Loucy (cell line): ENCODE measurements at regions not wholly inside any gene's neighbourhood (a gene's known extent, or its start where the extent isn't known, plus 50 kb on each side); places are given as distances from the start of the nearest gene placed in this dataset.

Experiments used
- H2AFZ ChIP-seq: fragments of 200-600 bp; sonication (generic); 2 replicates; pipeline ENCODE4 v1.6.0; 2016; ENCODE audit warnings: antibody characterized with exemption, mild to moderate bottlenecking, low read length, moderate library complexity
- H3F3A ChIP-seq: fragments of 200-600 bp; 2 replicates; pipeline ENCODE4 v1.6.0; 2016; ENCODE audit warnings: antibody characterized with exemption, low read depth, mild to moderate bottlenecking
- H3K27me3 ChIP-seq: fragments of 200-600 bp; sonication (generic); 2 replicates; pipeline ENCODE4 v1.6.1; 2014; ENCODE audit warnings: low read length, mild to moderate bottlenecking; ENCODE audit not compliant: insufficient read depth, poor library complexity, severe bottlenecking
- H3K36me3 ChIP-seq: fragments of 200-600 bp; sonication (generic); 2 replicates; pipeline ENCODE4 v1.6.1; 2016; ENCODE audit warnings: low read length; ENCODE audit not compliant: insufficient read depth
- H3K4me1 ChIP-seq: fragments of 200-600 bp; sonication (generic); 2 replicates; pipeline ENCODE4 v1.5.1; 2014; ENCODE audit warnings: low read length, mild to moderate bottlenecking; ENCODE audit not compliant: insufficient read depth, poor library complexity, severe bottlenecking
- H3K4me2 ChIP-seq: fragments of 200-600 bp; sonication (generic); 2 replicates; pipeline ENCODE4 v1.6.0; 2014; ENCODE audit warnings: antibody characterized with exemption, low read length, low read depth, mild to moderate bottlenecking; ENCODE audit not compliant: poor library complexity, severe bottlenecking
- H3K4me3 ChIP-seq: fragments of 200-600 bp; sonication (generic); 2 replicates; pipeline ENCODE4 v1.5.1; 2014; ENCODE audit warnings: low read length, mild to moderate bottlenecking, mixed read lengths; ENCODE audit not compliant: poor library complexity, severe bottlenecking
- H3K79me2 ChIP-seq: fragments of 200-600 bp; sonication (generic); 2 replicates; pipeline ENCODE4 v1.6.1; 2014; ENCODE audit warnings: low read length; ENCODE audit not compliant: insufficient read depth
- H3K9ac ChIP-seq: fragments of 200-600 bp; sonication (generic); 2 replicates; pipeline ENCODE4 v1.6.0; 2014; ENCODE audit warnings: mild to moderate bottlenecking, low read depth, low read length, moderate library complexity; ENCODE audit not compliant: poor library complexity, severe bottlenecking
- H3K9me2 ChIP-seq: fragments of 200-600 bp; sonication (generic); replicated peaks from 2 replicates; pipeline ENCODE4 v1.6.1; 2016; ENCODE audit warnings: low read depth, low read length, mixed read lengths
- H3K9me3 ChIP-seq: fragments of 200-600 bp; sonication (generic); 2 replicates; pipeline ENCODE4 v1.6.1; 2014; ENCODE audit warnings: mild to moderate bottlenecking, antibody characterized with exemption, low read length, low read depth; ENCODE audit not compliant: insufficient read depth
- H4K20me1 ChIP-seq: fragments of 200-600 bp; sonication (generic); 2 replicates; pipeline ENCODE4 v1.6.0; 2014; ENCODE audit warnings: antibody characterized with exemption, low read length, mild to moderate bottlenecking; ENCODE audit not compliant: insufficient read depth, poor library complexity, severe bottlenecking
- EZH2phosphoT487 ChIP-seq: fragments of 200-600 bp; IDR thresholded peaks from 2 replicates; pipeline ENCODE4 v1.6.1; 2018; ENCODE audit warnings: antibody characterized with exemption, mild to moderate bottlenecking, moderate library complexity, borderline replicate concordance
- TF ChIP-seq, protein P1 (sequence below): fragments of 200-600 bp; sonication (generic); conservative IDR thresholded peaks from 2 replicates; pipeline ENCODE4 v1.5.1; 2014; ENCODE audit warnings: mild to moderate bottlenecking, antibody characterized with exemption, low read length

DNA sequence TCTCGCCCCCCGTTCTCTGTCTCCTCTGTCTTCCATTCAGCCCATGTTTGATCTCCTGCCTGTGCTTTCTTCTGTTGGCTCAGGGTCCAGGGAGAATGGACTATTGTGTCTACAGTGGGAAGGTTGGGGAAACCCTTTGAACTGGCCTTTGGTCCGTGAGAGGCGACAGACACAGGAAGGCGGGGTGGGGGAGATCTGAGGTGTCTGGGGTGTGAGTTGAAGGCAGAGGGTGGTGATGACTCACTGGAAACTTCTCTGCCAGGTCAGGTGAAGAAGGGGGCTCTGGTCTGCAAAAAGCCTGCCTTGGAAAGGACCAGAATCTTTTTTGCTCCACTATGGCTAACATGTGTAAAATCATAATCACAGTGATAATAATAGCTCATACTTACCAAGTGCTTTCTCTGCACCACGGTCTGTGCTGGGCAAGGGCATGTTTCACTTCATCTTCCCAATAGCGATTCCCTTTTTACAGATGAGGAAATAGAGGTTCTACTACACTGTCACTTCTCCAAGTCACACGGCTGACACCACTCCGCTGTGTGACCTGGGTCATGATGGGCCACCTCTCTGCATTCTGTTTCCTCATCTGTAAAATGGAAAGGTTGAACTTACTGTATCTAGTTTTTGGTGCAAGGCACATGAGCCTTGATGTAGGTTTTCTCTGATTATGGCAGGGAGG lies 99.8 kb upstream of the ALX4 start:
- TF ChIP-seq, protein P1, sequence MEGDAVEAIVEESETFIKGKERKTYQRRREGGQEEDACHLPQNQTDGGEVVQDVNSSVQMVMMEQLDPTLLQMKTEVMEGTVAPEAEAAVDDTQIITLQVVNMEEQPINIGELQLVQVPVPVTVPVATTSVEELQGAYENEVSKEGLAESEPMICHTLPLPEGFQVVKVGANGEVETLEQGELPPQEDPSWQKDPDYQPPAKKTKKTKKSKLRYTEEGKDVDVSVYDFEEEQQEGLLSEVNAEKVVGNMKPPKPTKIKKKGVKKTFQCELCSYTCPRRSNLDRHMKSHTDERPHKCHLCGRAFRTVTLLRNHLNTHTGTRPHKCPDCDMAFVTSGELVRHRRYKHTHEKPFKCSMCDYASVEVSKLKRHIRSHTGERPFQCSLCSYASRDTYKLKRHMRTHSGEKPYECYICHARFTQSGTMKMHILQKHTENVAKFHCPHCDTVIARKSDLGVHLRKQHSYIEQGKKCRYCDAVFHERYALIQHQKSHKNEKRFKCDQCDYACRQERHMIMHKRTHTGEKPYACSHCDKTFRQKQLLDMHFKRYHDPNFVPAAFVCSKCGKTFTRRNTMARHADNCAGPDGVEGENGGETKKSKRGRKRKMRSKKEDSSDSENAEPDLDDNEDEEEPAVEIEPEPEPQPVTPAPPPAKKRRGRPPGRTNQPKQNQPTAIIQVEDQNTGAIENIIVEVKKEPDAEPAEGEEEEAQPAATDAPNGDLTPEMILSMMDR, result no peak
- no peak for TF ChIP-seq EZH2phosphoT487
- no peaks in the 10 kb centered on the region for H3K4me1 ChIP-seq
- no peak overlapping the region for H3K4me2 ChIP-seq
- H3K36me3 ChIP-seq, result no peaks in the 10 kb centered on the region
- H4K20me1 ChIP-seq, result no peaks in the 10 kb centered on the region
- H3K27me3 ChIP-seq, result no peaks in the 10 kb centered on the region
- peaks cover 3% of the 10 kb centered on the region; the same call in 1 of the 2 replicates for H3K9me3 ChIP-seq
- no peaks in the 10 kb centered on the region for H3K9me2 ChIP-seq
- H3F3A ChIP-seq, result no peaks in the 10 kb centered on the region
- no peak overlapping the region for H2AFZ ChIP-seq
- H3K4me3 ChIP-seq, result no peak overlapping the region
- H3K79me2 ChIP-seq, result no peaks in the 10 kb centered on the region
- no peak overlapping the region for H3K9ac ChIP-seq

DNA sequence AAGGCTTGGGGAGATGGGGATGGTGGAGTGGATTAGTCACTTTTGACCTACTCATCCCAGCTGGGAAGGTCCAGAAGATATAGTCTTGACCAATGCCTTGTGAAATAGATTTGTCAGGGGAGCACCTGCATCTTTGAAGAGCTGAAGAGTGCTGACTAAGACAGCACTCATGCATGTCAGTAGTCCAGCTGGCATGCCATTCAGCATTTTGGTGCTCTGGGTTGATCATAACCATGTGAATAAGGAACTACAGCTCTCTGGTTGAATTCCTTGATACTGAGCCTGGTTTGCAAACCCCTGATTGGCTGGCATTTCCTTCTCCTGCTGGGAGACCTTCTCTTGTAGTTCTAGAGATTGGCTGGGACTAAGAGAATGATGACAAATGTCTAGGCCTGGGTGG lies 106.8 kb upstream of the ALX4 start:
- Histone ChIP-seq H3K9me2 (no peaks in the 10 kb centered on the region), H3K4me2 (no peak overlapping the region), H3K79me2 (no peaks in the 10 kb centered on the region), H3K36me3 (no peaks in the 10 kb centered on the region), H3K4me3 (no peak overlapping the region), H2AFZ (no peak overlapping the region), H4K20me1 (no peaks in the 10 kb centered on the region), H3K9me3 (no peaks in the 10 kb centered on the region; the same call in 1 of the 2 replicates), H3K4me1 (no peaks in the 10 kb centered on the region), H3F3A (no peaks in the 10 kb centered on the region), H3K9ac (no peak overlapping the region), H3K27me3 (no peaks in the 10 kb centered on the region)
- no peak for TF ChIP-seq EZH2phosphoT487
- TF ChIP-seq, protein P1, result no peak

DNA sequence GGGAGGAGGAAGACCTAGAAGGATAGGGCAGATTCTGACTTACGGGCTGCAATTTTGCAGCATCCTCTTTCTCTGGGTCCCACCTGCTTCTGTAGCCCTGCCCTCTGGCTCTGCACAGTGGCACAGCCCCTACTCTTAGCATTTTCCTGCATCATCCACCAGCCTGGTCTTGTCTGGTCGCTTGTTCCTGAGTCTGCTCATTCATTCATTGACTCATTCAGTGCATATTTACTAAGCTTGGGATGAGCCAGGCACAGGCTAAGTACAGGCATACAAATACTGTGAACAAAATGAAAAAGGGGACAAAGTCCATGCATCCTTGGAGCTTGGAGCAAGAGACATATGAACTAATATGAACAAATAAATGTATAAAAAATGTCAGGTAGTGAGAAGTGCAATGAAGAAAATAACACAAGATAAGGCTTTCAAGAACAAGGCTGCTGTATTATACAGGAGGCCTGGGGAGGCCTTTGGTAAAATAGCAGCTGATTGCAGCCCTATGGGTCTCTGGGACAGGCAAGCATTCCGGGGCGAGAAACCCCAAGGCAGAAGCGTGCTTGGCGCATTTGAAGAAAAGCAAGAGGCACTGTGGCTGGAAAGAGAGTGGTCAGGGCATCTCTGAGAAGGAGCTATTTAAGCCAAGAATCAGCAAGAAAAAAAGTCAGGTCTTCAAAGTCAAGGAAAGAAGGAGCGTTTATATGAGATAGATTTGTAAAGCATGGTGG lies 108.0 kb upstream of the ALX4 start:
- no peaks in the 10 kb centered on the region for H3K9me3 ChIP-seq
- H3F3A ChIP-seq, result no peaks in the 10 kb centered on the region
- no peak overlapping the region for H2AFZ ChIP-seq
- no peaks in the 10 kb centered on the region for H3K79me2 ChIP-seq
- H3K4me2 ChIP-seq, result no peak overlapping the region
- no peaks in the 10 kb centered on the region for H3K9me2 ChIP-seq
- no peaks in the 10 kb centered on the region for H3K27me3 ChIP-seq
- no peaks in the 10 kb centered on the region for H4K20me1 ChIP-seq
- no peaks in the 10 kb centered on the region for H3K36me3 ChIP-seq
- no peaks in the 10 kb centered on the region for H3K4me1 ChIP-seq
- H3K4me3 ChIP-seq, result no peak overlapping the region
- TF ChIP-seq EZH2phosphoT487, result no peak
- TF ChIP-seq, protein P1, result no peak
- H3K9ac ChIP-seq, result no peak overlapping the region
